Thymus (tissue), 11 donors: ENCODE measurements at regions not wholly inside any gene's neighbourhood (a gene's known extent, or its start where the extent isn't known, plus 50 kb on each side); places are given as distances from the start of the nearest gene placed in this dataset.

ENCODE experiments used
- DNase-seq, 9 donors: peaks; one replicate each; pipeline ENCODE4 v3.0.0-alpha.2; 2013; ENCODE audit warnings: low spot score in 9 of 9, low read depth in 6 of 9, missing footprints in 1 of 9
- H3K27ac ChIP-seq, 2 donors: one replicate each; pipeline ENCODE4 v1.5.1; 2013; ENCODE audit warnings: control low read depth in 1 of 2, low read depth in 1 of 2, low read length in 1 of 2, mild to moderate bottlenecking in 1 of 2, moderate library complexity in 1 of 2
- H3K27me3 ChIP-seq, 2 donors: one replicate each; pipeline ENCODE4 v1.5.1; 2013; ENCODE audit warnings: low read length in 1 of 2; ENCODE audit not compliant: control insufficient read depth in 2 of 2, insufficient read depth in 1 of 2
- H3K36me3 ChIP-seq, 2 donors: one replicate each; pipeline ENCODE4 v1.5.1; 2013; ENCODE audit warnings: low read length in 1 of 2, mild to moderate bottlenecking in 1 of 2, moderate library complexity in 1 of 2; ENCODE audit not compliant: control insufficient read depth in 2 of 2, insufficient read depth in 2 of 2
- H3K4me1 ChIP-seq, 2 donors: one replicate each; pipeline ENCODE4 v1.5.1; 2013; ENCODE audit warnings: low read length in 2 of 2; ENCODE audit not compliant: control insufficient read depth in 2 of 2, insufficient read depth in 2 of 2
- H3K4me3 ChIP-seq, 2 donors: one replicate each; pipeline ENCODE4 v1.5.1; 2013; ENCODE audit warnings: low read length in 2 of 2, control low read depth in 1 of 2, mild to moderate bottlenecking in 1 of 2
- H3K9me3 ChIP-seq, 2 donors: one replicate each; pipeline ENCODE4 v1.5.1; 2013; ENCODE audit warnings: low read length in 1 of 2, mild to moderate bottlenecking in 1 of 2; ENCODE audit not compliant: control insufficient read depth in 2 of 2, insufficient read depth in 1 of 2
- WGBS: extraction: QIAGEN DNeasy Blood & Tissue Kit; methylation state at CpG from one replicate; pipeline ENCODE4 v1.1.7; 2013; 5-methylcytosine and 5-hydroxymethylcytosine counted together
- donor health status: healthy.

- H3K4me3 ChIP-seq = no peak overlapping the region
- no peaks in the 10 kb centered on the region for H3K36me3 ChIP-seq
- 92% methylated on average over 4 of the region's 4 CpGs for WGBS
- DNase-seq = no peak
- H3K27me3 ChIP-seq = no peaks in the 10 kb centered on the region
- no peaks in the 10 kb centered on the region for H3K4me1 ChIP-seq
- peaks cover 1 to 3% of the 10 kb centered on the region in 2 donors for H3K9me3 ChIP-seq
- no peak overlapping the region for H3K27ac ChIP-seq
Measured at GRCh38 chr1:79981481-79981880, 975.0 kb upstream of the ADGRL4 start.

DNA sequence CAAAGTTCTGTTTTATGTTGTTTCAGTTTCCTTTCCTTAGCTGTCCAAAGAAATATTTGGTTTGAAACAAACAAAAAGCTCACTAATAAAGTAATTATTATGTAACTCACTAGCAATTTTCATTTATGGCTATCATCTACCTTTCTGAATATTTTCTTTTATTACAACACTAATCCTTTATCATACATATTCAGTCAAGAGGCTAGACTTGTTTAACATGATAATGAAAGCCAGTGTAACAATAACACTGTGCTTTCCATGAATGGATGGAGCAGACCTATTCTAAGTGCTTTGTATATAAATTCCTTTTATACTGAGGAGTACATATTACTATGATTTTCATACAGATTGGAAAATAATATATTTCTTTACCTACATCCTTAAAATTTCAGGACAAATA is 972.8 kb upstream of the ADGRL4 start:
- H3K4me1 ChIP-seq = no peaks in the 10 kb centered on the region
- no peaks in the 10 kb centered on the region for H3K36me3 ChIP-seq
- no peak for DNase-seq
- H3K9me3 ChIP-seq = peaks cover 1% of the 10 kb centered on the region in 2 donors
- no peak overlapping the region for H3K4me3 ChIP-seq
- no peak overlapping the region for H3K27ac ChIP-seq
- no peaks in the 10 kb centered on the region for H3K27me3 ChIP-seq

DNA sequence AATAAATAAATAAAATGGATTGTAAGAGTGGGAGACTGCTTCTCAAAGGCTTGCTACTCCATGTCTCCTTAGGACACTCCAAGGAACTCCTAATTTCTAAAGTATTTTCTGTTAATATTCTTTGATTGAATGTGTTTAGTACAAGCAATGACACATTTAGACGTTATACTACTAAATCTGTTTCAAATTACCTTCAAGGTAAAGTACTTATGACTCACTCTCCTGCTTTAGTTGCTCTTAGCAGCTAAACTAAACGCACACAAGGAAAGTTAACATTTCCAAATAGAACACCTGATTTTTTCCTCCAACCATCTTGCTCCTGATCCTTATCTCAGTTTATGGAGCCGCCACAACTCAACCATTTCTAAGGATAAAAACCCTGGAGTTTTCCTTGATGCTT is 969.8 kb upstream of the ADGRL4 start:
- Histone ChIP-seq H3K36me3 (no peaks in the 10 kb centered on the region), H3K4me3 (no peak overlapping the region), H3K27me3 (no peaks in the 10 kb centered on the region), H3K27ac (no peak overlapping the region), H3K9me3 (peaks cover 0 to 1% of the 10 kb centered on the region in 2 donors), H3K4me1 (no peaks in the 10 kb centered on the region)
- 90% methylated on average over 3 of the region's 3 CpGs for WGBS
- no peak for DNase-seq

GRCh38 chr1:79974659-79975058 is 968.1 kb upstream of the ADGRL4 start:
- Histone ChIP-seq H3K36me3 (no peaks in the 10 kb centered on the region), H3K4me1 (no peaks in the 10 kb centered on the region), H3K4me3 (no peak overlapping the region), H3K27me3 (no peaks in the 10 kb centered on the region), H3K27ac (no peak overlapping the region), H3K9me3 (peaks cover 0 to 1% of the 10 kb centered on the region in 2 donors)
- 95% methylated on average over 7 of the region's 7 CpGs for WGBS
- no peak for DNase-seq

GRCh38 chr1:79969886-79970285 is 963.4 kb upstream of the ADGRL4 start:
- Histone ChIP-seq H3K4me3 (no peak overlapping the region), H3K27ac (no peak overlapping the region), H3K9me3 (no peaks in the 10 kb centered on the region), H3K4me1 (no peaks in the 10 kb centered on the region), H3K36me3 (no peaks in the 10 kb centered on the region), H3K27me3 (no peaks in the 10 kb centered on the region)
- DNase-seq = no peak
- WGBS = 93% methylated on average over 2 of the region's 2 CpGs

DNA sequence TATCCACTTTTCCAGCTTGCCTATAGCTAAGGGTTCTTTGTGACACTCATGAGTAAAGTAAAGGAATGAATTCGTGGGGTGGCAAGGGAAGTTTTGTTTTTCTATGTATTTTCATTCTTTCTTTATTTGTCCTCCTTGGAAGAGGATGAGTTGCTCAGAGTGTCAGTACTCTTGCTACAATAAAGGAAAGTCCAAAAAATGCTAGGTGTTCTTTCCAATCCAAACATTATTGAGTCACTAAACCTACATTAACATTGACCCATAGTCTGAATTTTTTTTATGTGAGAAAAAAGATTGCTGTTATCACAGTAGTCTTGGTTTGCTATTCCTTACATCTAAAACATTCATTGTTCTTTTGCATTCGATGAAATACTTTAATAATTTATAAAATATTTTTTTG is 959.9 kb upstream of the ADGRL4 start:
- H3K27me3 ChIP-seq = no peaks in the 10 kb centered on the region
- no peak overlapping the region for H3K27ac ChIP-seq
- 83% methylated on average over 2 of the region's 2 CpGs for WGBS
- no peak for DNase-seq
- no peaks in the 10 kb centered on the region for H3K36me3 ChIP-seq
- H3K4me1 ChIP-seq = no peaks in the 10 kb centered on the region
- no peaks in the 10 kb centered on the region for H3K9me3 ChIP-seq
- H3K4me3 ChIP-seq = no peak overlapping the region

- Histone ChIP-seq H3K27ac (no peak overlapping the region), H3K9me3 (peaks cover 0 to 7% of the 10 kb centered on the region in 2 donors), H3K4me1 (no peaks in the 10 kb centered on the region), H3K36me3 (no peaks in the 10 kb centered on the region), H3K4me3 (no peak overlapping the region), H3K27me3 (no peaks in the 10 kb centered on the region)
- 87% methylated on average over 1 of the region's 1 CpG for WGBS
- DNase-seq = no peak
Measured at GRCh38 chr1:79959635-79960034, 953.1 kb upstream of the ADGRL4 start.

- WGBS = 96% methylated on average over 1 of the region's 1 CpG
- H3K4me3 ChIP-seq = no peak overlapping the region
- no peaks in the 10 kb centered on the region for H3K27me3 ChIP-seq
- H3K4me1 ChIP-seq = no peaks in the 10 kb centered on the region
- H3K36me3 ChIP-seq = no peaks in the 10 kb centered on the region
- H3K27ac ChIP-seq = no peak overlapping the region
- DNase-seq = no peak
- H3K9me3 ChIP-seq = peaks cover 0 to 10% of the 10 kb centered on the region in 2 donors
Measured at GRCh38 chr1:79955966-79956365, 949.4 kb upstream of the ADGRL4 start.

- Histone ChIP-seq H3K27me3 (no peaks in the 10 kb centered on the region), H3K4me3 (no peak overlapping the region), H3K4me1 (no peaks in the 10 kb centered on the region), H3K36me3 (no peaks in the 10 kb centered on the region), H3K9me3 (peaks cover 0 to 7% of the 10 kb centered on the region in 2 donors), H3K27ac (no peak overlapping the region)
- no peak for DNase-seq
- 97% methylated on average over 3 of the region's 3 CpGs for WGBS
Measured at GRCh38 chr1:79950511-79950910, 944.0 kb upstream of the ADGRL4 start.

GRCh38 chr1:79945391-79945790 is 938.9 kb upstream of the ADGRL4 start:
- H3K4me1 ChIP-seq = no peaks in the 10 kb centered on the region
- no peak for DNase-seq
- no peaks in the 10 kb centered on the region for H3K27me3 ChIP-seq
- H3K27ac ChIP-seq = no peak overlapping the region
- no peak overlapping the region for H3K4me3 ChIP-seq
- H3K36me3 ChIP-seq = no peaks in the 10 kb centered on the region
- H3K9me3 ChIP-seq = peaks cover 0 to 3% of the 10 kb centered on the region in 2 donors
